ENCODE measurements at regions not wholly inside any gene's neighbourhood (a gene's known extent, or its start where the extent isn't known, plus 50 kb on each side); places are given as distances from the start of the nearest gene placed in this dataset.
"Not testable (repeated sequence)": the region's sequence is repeated elsewhere in the genome, so short reads cannot be mapped to it uniquely, and the experiment has no call there.

DNA sequence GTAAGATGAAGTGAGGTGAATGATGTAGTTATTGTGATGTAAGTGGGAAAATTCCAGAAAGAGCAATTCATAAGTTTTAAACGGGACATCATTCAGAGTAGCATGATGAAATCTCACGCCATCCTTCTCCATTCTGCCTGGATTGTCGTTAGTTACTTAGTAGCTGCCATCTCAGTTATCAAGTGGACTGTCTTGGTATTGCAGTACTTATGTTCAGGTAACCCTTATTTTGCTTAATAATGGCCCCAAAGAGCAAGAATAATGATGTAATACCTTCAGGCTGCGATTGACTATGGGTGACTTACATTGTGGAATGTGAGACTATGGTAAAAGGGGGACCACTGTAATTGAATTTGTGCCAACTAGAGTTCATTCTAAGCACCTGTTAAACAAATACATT lies 234.1 kb upstream of the TOM1L1 start:
- ChIA-PET POLR2A (interaction anchor here (0.7 kb wide), 1 partner anchor 213 kb away, joined by 3 read pairs; no protein-coding TSS in a partner anchor), CTCF (interaction anchor here (0.5 to 0.7 kb wide), 3 partner anchors 19 to 248 kb away, joined by 3 read pairs; no protein-coding TSS in a partner anchor)
- intact Hi-C loops (cut with micrococcal nuclease), result no loop called here
- Mint-ChIP-seq H3K4me3 (ENCODE audit: unreplicated experiment) (no peak overlapping the region), H3K27ac (ENCODE audit: low read depth, unreplicated experiment) (no peak overlapping the region), H3K36me3 (ENCODE audit: insufficient read depth, unreplicated experiment) (peaks cover 5% of the 10 kb centered on the region), H3K27me3 (ENCODE audit: insufficient read depth, unreplicated experiment) (no peaks in the 10 kb centered on the region), H3K9me3 (ENCODE audit: unreplicated experiment) (no peaks in the 10 kb centered on the region), H3K4me1 (ENCODE audit: insufficient read depth, unreplicated experiment) (no peaks in the 10 kb centered on the region)
- BruUV-seq (replicated peaks), result no TSS peak
- no peak for TF ChIP-seq CTCF (IDR thresholded peaks at IDR 0.05; ENCODE audit: unreplicated experiment)
- no peak for DNase-seq (ENCODE audit: unreplicated experiment)

DNA sequence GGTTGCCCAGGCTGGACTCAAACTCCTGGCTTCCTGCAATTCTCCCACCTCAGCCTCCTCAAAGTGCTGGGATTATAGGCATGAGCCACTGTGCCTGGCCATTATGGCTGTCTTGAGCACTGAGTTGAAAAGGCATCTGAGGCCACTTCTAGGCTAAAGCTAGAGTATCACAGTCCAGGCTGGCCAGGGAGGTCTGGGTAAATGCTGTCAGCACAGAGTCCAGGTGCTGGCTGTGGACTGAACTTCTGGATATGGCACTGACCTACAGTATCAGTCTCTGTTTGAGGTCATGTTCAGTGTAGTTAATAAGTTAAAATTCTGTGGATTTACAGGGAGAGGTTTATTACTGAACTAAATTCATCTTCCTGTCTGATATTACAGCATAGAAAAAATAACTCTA lies 222.5 kb upstream of the TOM1L1 start:
- Mint-ChIP-seq H3K4me3 (ENCODE audit: unreplicated experiment) (no peak overlapping the region), H3K36me3 (ENCODE audit: insufficient read depth, unreplicated experiment) (peaks cover 6% of the 10 kb centered on the region), H3K9me3 (ENCODE audit: unreplicated experiment) (no peaks in the 10 kb centered on the region), H3K4me1 (ENCODE audit: insufficient read depth, unreplicated experiment) (peaks cover 7% of the 10 kb centered on the region), H3K27me3 (ENCODE audit: insufficient read depth, unreplicated experiment) (no peaks in the 10 kb centered on the region), H3K27ac (ENCODE audit: low read depth, unreplicated experiment) (no peak overlapping the region)
- BruUV-seq (replicated peaks), result no TSS peak
- intact Hi-C loops (cut with micrococcal nuclease), result no loop called here
- ChIA-PET CTCF (no interaction called here), POLR2A (no interaction called here)
- no peak for DNase-seq (ENCODE audit: unreplicated experiment)
- TF ChIP-seq CTCF (IDR thresholded peaks at IDR 0.05; ENCODE audit: unreplicated experiment), result no peak

DNA sequence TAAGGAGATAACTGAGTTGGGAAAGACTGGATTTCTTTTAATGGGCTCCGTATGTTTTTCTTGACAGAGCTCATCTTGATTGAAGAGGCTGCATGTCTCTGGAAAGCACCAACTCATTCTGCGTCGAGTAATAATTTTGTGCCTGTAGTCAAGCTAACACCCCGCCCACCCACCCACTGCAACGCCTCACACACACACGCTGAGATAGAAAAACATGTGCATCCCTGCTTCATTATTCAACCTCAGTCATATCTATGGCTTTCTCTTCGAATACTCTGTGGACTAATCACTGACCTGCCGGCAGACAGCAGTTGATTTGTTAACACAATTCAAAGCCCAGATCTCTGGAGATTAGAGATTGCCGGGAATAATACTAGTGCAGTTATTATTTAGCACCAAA lies 220.2 kb upstream of the TOM1L1 start:
- DNase-seq (ENCODE audit: unreplicated experiment), result no peak
- no peak overlapping the region for H3K27ac Mint-ChIP-seq (ENCODE audit: low read depth, unreplicated experiment)
- CTCF ChIA-PET, result no interaction called here
- H3K4me1 Mint-ChIP-seq (ENCODE audit: insufficient read depth, unreplicated experiment), result peaks cover 7% of the 10 kb centered on the region
- H3K36me3 Mint-ChIP-seq (ENCODE audit: insufficient read depth, unreplicated experiment), result peaks cover 6% of the 10 kb centered on the region
- BruUV-seq (replicated peaks), result no TSS peak
- no peak for TF ChIP-seq CTCF (IDR thresholded peaks at IDR 0.05; ENCODE audit: unreplicated experiment)
- POLR2A ChIA-PET, result no interaction called here
- no peak overlapping the region for H3K4me3 Mint-ChIP-seq (ENCODE audit: unreplicated experiment)
- intact Hi-C loops (cut with micrococcal nuclease), result no loop called here
- no peaks in the 10 kb centered on the region for H3K27me3 Mint-ChIP-seq (ENCODE audit: insufficient read depth, unreplicated experiment)
- no peaks in the 10 kb centered on the region for H3K9me3 Mint-ChIP-seq (ENCODE audit: unreplicated experiment)

- DNase-seq (ENCODE audit: unreplicated experiment), result no peak
- Mint-ChIP-seq H3K4me3 (ENCODE audit: unreplicated experiment) (no peak overlapping the region), H3K4me1 (ENCODE audit: insufficient read depth, unreplicated experiment) (no peaks in the 10 kb centered on the region), H3K27ac (ENCODE audit: low read depth, unreplicated experiment) (no peak overlapping the region), H3K36me3 (ENCODE audit: insufficient read depth, unreplicated experiment) (no peaks in the 10 kb centered on the region), H3K27me3 (ENCODE audit: insufficient read depth, unreplicated experiment) (no peaks in the 10 kb centered on the region), H3K9me3 (ENCODE audit: unreplicated experiment) (no peaks in the 10 kb centered on the region)
- ChIA-PET CTCF (interaction anchor here (0.6 to 0.7 kb wide), 2 partner anchors 184 to 1274 kb away, joined by 3 read pairs; no protein-coding TSS in a partner anchor), POLR2A (no interaction called here)
- no peak for TF ChIP-seq CTCF (IDR thresholded peaks at IDR 0.05; ENCODE audit: unreplicated experiment)
- intact Hi-C loops (cut with micrococcal nuclease), result no loop called here
- no TSS peak for BruUV-seq (replicated peaks)
These were observed 206.3 kb upstream of the TOM1L1 start for GRCh38 chr17:54694287-54694887.

- H3K9me3 Mint-ChIP-seq (ENCODE audit: unreplicated experiment); H3K4me3 Mint-ChIP-seq (ENCODE audit: unreplicated experiment); DNase-seq (ENCODE audit: unreplicated experiment); BruUV-seq (replicated peaks); H3K27ac Mint-ChIP-seq (ENCODE audit: low read depth, unreplicated experiment); H3K4me1 Mint-ChIP-seq (ENCODE audit: insufficient read depth, unreplicated experiment); intact Hi-C loops (cut with micrococcal nuclease); H3K27me3 Mint-ChIP-seq (ENCODE audit: insufficient read depth, unreplicated experiment); H3K36me3 Mint-ChIP-seq (ENCODE audit: insufficient read depth, unreplicated experiment): not testable (repeated sequence)
- CTCF ChIA-PET, result interaction anchor here (0.7 to 0.9 kb wide), 2 partner anchors 22 to 1937 kb away, joined by 3 read pairs; no protein-coding TSS in a partner anchor
- POLR2A ChIA-PET, result interaction anchor here (0.9 kb wide), 1 partner anchor 23 kb away, joined by 3 read pairs; no protein-coding TSS in a partner anchor
These were observed 187.9 kb upstream of the TOM1L1 start for GRCh38 chr17:54712798-54713197.

Data from MCF 10A (cell line).